HepG2 (cell line): ENCODE measurements at regions not wholly inside any gene's neighbourhood (a gene's known extent, or its start where the extent isn't known, plus 50 kb on each side); places are given as distances from the start of the nearest gene placed in this dataset.

ENCODE experiments used
- ATAC-seq: fragments of 200-7000 bp; cut with Tn5 transposase; 3 replicates; pipeline ENCODE4 v1.9.1; 2020; ENCODE audit warnings: mild to moderate bottlenecking, moderate library complexity
- BruUV-seq: library from RNA; stranded (reverse); fragments of 400-500 nt; replicated peaks from 2 replicates; lab custom pipeline; 2021; lab: Mats Ljungman, UMichigan
- CTCF ChIA-PET: fragments of 300-600 bp; formaldehyde crosslinking; extraction: SDS; loops from one replicate; lab custom pipeline; 2021; ENCODE audit warnings: low total read pairs, inconsistent platforms, low intra/inter-chr PET ratio; lab: Yijun Ruan, JAX
- POLR2A ChIA-PET: fragments of 350-600 bp; sonication (Branson Sonifier 250); formaldehyde crosslinking; loops from one replicate; lab custom pipeline; 2020; ENCODE audit warnings: antibody characterized with exemption, inconsistent platforms; lab: Yijun Ruan, JAX
- DNase-seq: peaks from one replicate; pipeline ENCODE4 v3.0.0-alpha.2; 2015; ENCODE audit warnings: low spot score
- FAIRE-seq: peaks from 3 replicates; lab custom pipeline; 2011; peaks lifted over from hg19 to GRCh38; lab: Jason Lieb, UNC
- H2AFZ ChIP-seq: one replicate; pipeline ENCODE4 v1.6.1; 2011; ENCODE audit warnings: low read length, inconsistent platforms
- H3K27ac ChIP-seq: fragments of 300-600 bp; 3 replicates; pipeline ENCODE4 v1.8.0; 2011; ENCODE audit warnings: mixed run types, mild to moderate bottlenecking, mixed read lengths, low read length, inconsistent platforms; ENCODE audit not compliant: insufficient read depth; ENCODE audit errors: extremely low read length
- H3K27me3 ChIP-seq, 2 experiments: fragments of 200-600 bp in 1 of 2; 2 replicates in 1 of 2; 3 replicates in 1 of 2; pipeline versions ENCODE4 v1.6.0 to v1.8.0; 2011; ENCODE audit warnings: low read length in 2 of 2, mild to moderate bottlenecking in 2 of 2, moderate library complexity in 2 of 2, inconsistent platforms in 1 of 2; ENCODE audit not compliant: insufficient read depth in 2 of 2, control insufficient read depth in 1 of 2
- H3K36me3 ChIP-seq, 2 experiments: fragments of 200-600 bp in 1 of 2; replicated peaks in 1 of 2; 2 replicates in 1 of 2; 3 replicates in 1 of 2; pipeline versions ENCODE4 v1.5.1 to v1.8.0; 2011; ENCODE audit warnings: low read length in 2 of 2, inconsistent platforms in 1 of 2; ENCODE audit not compliant: insufficient read depth in 2 of 2, control insufficient read depth in 1 of 2
- H3K4me1 ChIP-seq: 2 replicates; pipeline ENCODE4 v1.5.1; 2012; ENCODE audit warnings: low read length, inconsistent platforms; ENCODE audit not compliant: insufficient read depth
- H3K4me2 ChIP-seq: 2 replicates; pipeline ENCODE4 v1.6.0; 2011; ENCODE audit warnings: low read depth, low read length, inconsistent platforms
- H3K4me3 ChIP-seq, 3 experiments: fragments of 200-600 bp in 1 of 3; sonication (generic), shearing (Covaris generic) in 1 of 3; replicated peaks in 1 of 3; 2 replicates each; pipeline ENCODE4 v1.5.1; 2011 to 2016; ENCODE audit warnings: low read length in 3 of 3, inconsistent platforms in 2 of 3, low read depth in 2 of 3, mild to moderate bottlenecking in 2 of 3, control low read depth in 1 of 3, mixed read lengths in 1 of 3; ENCODE audit not compliant: insufficient read depth in 1 of 3
- H3K79me2 ChIP-seq: one replicate; pipeline ENCODE4 v1.6.1; 2011; ENCODE audit warnings: low read length, inconsistent platforms; ENCODE audit not compliant: insufficient read depth
- H3K9ac ChIP-seq: 2 replicates; pipeline ENCODE4 v1.6.0; 2011; ENCODE audit warnings: mild to moderate bottlenecking, low read depth, low read length, inconsistent platforms; ENCODE audit not compliant: insufficient read depth
- H3K9me3 ChIP-seq: 2 replicates; pipeline ENCODE4 v1.5.1; 2012; ENCODE audit warnings: mild to moderate bottlenecking, low read length
- H4K20me1 ChIP-seq: 2 replicates; pipeline ENCODE4 v1.6.0; 2011; ENCODE audit warnings: inconsistent platforms, mild to moderate bottlenecking, low read length, moderate library complexity; ENCODE audit not compliant: insufficient read depth
- HMGA1 ChIP-seq: sonication (generic); formaldehyde crosslinking; conservative IDR thresholded peaks from 2 replicates; pipeline ENCODE4 v1.4.0; 2020; ENCODE audit warnings: missing genetic modification reagents
- HNRNPUL1 ChIP-seq: fragments of 200-400 bp; formaldehyde crosslinking; IDR thresholded peaks from 2 replicates; pipeline ENCODE4 v1.6.1; 2017; ENCODE audit warnings: low read depth, mild to moderate bottlenecking, low read length, moderate library complexity
- NRL ChIP-seq: sonication (generic); formaldehyde crosslinking; IDR thresholded peaks from 2 replicates; pipeline ENCODE4 v1.5.0; 2020; ENCODE audit warnings: missing genetic modification reagents, mild to moderate bottlenecking, moderate library complexity, borderline replicate concordance
- PRPF4 ChIP-seq: fragments of 200-400 bp; formaldehyde crosslinking; IDR thresholded peaks from 2 replicates; pipeline ENCODE4 v1.6.1; 2016; ENCODE audit warnings: low read length, low read depth; ENCODE audit not compliant: poor library complexity, severe bottlenecking
- RAD21 ChIP-seq: fragments of 450-650 bp; formaldehyde crosslinking; IDR thresholded peaks from 2 replicates; pipeline ENCODE4 v1.5.0; 2020; ENCODE audit warnings: mild to moderate bottlenecking
- RXRB ChIP-seq: IDR thresholded peaks from 2 replicates; pipeline ENCODE4 v1.6.1; 2016; ENCODE audit warnings: borderline replicate concordance, missing genetic modification reagents, missing compliant biosample characterization
- SNRNP70 ChIP-seq: fragments of 200-400 bp; formaldehyde crosslinking; IDR thresholded peaks from 2 replicates; pipeline ENCODE4 v1.6.1; 2017; ENCODE audit warnings: mild to moderate bottlenecking, low read depth, low read length, moderate library complexity
- ZNF607 ChIP-seq: sonication (generic); formaldehyde crosslinking; IDR thresholded peaks from 2 replicates; pipeline ENCODE4 v1.5.1; 2020; ENCODE audit warnings: missing genetic modification reagents, mild to moderate bottlenecking, borderline replicate concordance
- ZNF614 ChIP-seq: IDR thresholded peaks from 2 replicates; pipeline ENCODE4 v1.6.1; 2018; ENCODE audit warnings: missing biosample characterization, missing genetic modification reagents, inconsistent platforms, borderline replicate concordance
- ZNF720 ChIP-seq: sonication (generic); formaldehyde crosslinking; IDR thresholded peaks from 2 replicates; pipeline ENCODE4 v1.4.0; 2020; ENCODE audit warnings: missing genetic modification reagents
- WGBS: methylation state at CpG from one replicate; pipeline ENCODE4 v1.1.6; 2017; ENCODE audit warnings: low lambda C conversion rate; 5-methylcytosine and 5-hydroxymethylcytosine counted together
- in situ Hi-C: cut with HindIII; loops from 2 replicates; pipeline ENCODE4 v1.10.0; 2017; ENCODE audit warnings: low pct_unique_long_range_greater_than_20kb; ENCODE audit not compliant: extremely low pct_ligation_motif_present
- intact Hi-C: fragments of 100-400 bp; cut with micrococcal nuclease; formaldehyde crosslinking; loops from one replicate; pipeline ENCODE4 v1.10.0; 2022; ENCODE audit not compliant: unreplicated experiment
- TF ChIP-seq, protein P1 (sequence below): sonication (generic); formaldehyde crosslinking; IDR thresholded peaks from 2 replicates; pipeline ENCODE4 v1.5.1; 2020; ENCODE audit warnings: missing genetic modification reagents, mild to moderate bottlenecking, borderline replicate concordance
- TF ChIP-seq, protein P2 (sequence below): sonication (generic); formaldehyde crosslinking; IDR thresholded peaks from 2 replicates; pipeline ENCODE4 v1.5.0; 2020; ENCODE audit warnings: missing genetic modification reagents
- TF ChIP-seq, protein P3 (sequence below): sonication (generic); formaldehyde crosslinking; conservative IDR thresholded peaks from 2 replicates; pipeline ENCODE4 v1.8.0; 2022; ENCODE audit warnings: mild to moderate bottlenecking, moderate library complexity, missing genetic modification reagents
- TF ChIP-seq, protein P4 (sequence below): sonication (generic); formaldehyde crosslinking; IDR thresholded peaks from 2 replicates; pipeline ENCODE4 v1.4.0; 2020; ENCODE audit warnings: mild to moderate bottlenecking, missing genetic modification reagents

DNA sequence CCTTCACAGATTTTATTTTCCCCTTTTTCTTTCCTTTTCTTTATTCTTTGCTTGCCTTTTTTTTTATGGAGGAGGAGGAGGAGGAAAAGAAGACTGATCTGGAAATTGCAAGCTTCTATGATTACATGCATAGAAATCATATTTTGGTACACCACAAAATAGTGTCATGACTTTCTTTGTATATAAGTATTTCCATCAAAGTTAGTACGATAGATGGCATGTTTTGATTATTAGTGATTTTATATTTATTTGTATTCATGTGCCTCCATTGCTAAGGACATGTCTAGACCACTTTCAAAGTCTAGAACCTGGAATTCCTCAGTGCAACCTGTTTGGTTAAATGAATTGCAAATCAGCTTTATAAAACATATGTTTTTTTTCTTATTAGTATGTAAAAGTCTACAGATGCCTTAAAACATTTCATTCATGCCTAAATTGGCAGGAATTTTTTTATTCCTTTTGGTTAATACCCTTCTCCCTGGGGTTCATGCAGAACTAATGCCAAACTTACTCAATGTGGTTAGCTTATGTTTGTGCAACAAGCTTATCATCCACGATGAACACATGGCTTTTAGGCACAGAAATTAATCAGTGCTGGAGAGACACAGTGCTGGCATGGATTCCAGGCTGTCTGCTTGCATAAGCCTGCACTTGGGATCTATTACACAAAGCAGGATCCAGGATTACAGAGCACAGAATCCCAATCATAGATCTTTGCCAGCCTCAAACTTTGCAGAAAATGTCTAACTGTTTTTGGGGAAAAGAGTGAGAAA is 213.1 kb downstream of the CHRM2 start (continued):
- no peak for TF ChIP-seq HNRNPUL1
- no peak for TF ChIP-seq PRPF4

DNA sequence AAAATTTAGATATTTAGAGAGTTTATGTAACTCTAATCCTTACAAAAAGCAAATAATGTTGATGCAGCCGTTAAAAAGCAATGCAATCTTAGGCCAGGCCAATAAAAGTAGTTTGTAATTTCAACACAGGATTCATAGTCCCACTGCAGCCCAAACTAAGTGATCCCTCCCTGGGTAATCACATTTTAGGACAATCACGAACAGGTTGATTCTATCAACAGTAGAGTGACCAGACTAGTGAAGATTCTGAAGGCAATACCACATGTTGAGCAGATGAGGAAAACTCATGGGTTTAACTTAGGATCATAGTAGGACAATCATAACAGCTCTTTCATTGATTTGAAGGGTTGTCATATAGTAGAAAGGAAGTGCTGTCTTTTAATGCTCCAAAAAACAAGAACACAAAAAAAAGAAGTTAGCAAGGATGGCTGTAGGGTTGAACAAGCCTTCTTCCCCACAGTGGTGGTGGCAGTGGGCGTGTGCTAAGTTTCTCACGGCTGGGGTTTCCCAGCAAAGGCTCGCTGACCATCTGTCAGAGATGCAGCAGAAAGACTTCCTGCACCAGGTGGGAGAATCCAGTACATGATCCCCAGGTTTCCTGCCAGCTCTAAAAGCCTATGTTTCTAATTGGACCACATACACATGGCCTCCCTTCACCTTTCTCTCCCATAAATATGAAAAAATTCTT is 212.2 kb downstream of the CHRM2 start:
- no peak for DNase-seq
- CTCF ChIA-PET = no interaction called here
- intact Hi-C loops = no loop called here

More for the DNA sequence above, 212.2 kb downstream of the CHRM2 start:
- TF ChIP-seq, protein P1, sequence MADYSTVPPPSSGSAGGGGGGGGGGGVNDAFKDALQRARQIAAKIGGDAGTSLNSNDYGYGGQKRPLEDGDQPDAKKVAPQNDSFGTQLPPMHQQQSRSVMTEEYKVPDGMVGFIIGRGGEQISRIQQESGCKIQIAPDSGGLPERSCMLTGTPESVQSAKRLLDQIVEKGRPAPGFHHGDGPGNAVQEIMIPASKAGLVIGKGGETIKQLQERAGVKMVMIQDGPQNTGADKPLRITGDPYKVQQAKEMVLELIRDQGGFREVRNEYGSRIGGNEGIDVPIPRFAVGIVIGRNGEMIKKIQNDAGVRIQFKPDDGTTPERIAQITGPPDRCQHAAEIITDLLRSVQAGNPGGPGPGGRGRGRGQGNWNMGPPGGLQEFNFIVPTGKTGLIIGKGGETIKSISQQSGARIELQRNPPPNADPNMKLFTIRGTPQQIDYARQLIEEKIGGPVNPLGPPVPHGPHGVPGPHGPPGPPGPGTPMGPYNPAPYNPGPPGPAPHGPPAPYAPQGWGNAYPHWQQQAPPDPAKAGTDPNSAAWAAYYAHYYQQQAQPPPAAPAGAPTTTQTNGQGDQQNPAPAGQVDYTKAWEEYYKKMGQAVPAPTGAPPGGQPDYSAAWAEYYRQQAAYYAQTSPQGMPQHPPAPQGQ (CRISPR knock-in tag) = no peak
- no peak for TF ChIP-seq HMGA1
- TF ChIP-seq, protein P2, sequence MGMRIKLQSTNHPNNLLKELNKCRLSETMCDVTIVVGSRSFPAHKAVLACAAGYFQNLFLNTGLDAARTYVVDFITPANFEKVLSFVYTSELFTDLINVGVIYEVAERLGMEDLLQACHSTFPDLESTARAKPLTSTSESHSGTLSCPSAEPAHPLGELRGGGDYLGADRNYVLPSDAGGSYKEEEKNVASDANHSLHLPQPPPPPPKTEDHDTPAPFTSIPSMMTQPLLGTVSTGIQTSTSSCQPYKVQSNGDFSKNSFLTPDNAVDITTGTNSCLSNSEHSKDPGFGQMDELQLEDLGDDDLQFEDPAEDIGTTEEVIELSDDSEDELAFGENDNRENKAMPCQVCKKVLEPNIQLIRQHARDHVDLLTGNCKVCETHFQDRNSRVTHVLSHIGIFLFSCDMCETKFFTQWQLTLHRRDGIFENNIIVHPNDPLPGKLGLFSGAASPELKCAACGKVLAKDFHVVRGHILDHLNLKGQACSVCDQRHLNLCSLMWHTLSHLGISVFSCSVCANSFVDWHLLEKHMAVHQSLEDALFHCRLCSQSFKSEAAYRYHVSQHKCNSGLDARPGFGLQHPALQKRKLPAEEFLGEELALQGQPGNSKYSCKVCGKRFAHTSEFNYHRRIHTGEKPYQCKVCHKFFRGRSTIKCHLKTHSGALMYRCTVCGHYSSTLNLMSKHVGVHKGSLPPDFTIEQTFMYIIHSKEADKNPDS (CRISPR knock-in tag) = no peak
- TF ChIP-seq ZNF720 (CRISPR knock-in tag) = no peak
- TF ChIP-seq, protein P3, sequence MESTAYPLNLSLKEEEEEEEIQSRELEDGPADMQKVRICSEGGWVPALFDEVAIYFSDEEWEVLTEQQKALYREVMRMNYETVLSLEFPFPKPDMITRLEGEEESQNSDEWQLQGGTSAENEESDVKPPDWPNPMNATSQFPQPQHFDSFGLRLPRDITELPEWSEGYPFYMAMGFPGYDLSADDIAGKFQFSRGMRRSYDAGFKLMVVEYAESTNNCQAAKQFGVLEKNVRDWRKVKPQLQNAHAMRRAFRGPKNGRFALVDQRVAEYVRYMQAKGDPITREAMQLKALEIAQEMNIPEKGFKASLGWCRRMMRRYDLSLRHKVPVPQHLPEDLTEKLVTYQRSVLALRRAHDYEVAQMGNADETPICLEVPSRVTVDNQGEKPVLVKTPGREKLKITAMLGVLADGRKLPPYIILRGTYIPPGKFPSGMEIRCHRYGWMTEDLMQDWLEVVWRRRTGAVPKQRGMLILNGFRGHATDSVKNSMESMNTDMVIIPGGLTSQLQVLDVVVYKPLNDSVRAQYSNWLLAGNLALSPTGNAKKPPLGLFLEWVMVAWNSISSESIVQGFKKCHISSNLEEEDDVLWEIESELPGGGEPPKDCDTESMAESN = no peak
- no peak for TF ChIP-seq ZNF614 (CRISPR knock-in tag)
- TF ChIP-seq SNRNP70 = no peak
- TF ChIP-seq NRL (CRISPR knock-in tag) = no peak
- TF ChIP-seq RAD21 (CRISPR knock-in tag) = no peak
- no peak for TF ChIP-seq ZNF607 (CRISPR knock-in tag)
- TF ChIP-seq RXRB (CRISPR knock-in tag) = no peak
- TF ChIP-seq HNRNPUL1 = no peak
- TF ChIP-seq, protein P4, sequence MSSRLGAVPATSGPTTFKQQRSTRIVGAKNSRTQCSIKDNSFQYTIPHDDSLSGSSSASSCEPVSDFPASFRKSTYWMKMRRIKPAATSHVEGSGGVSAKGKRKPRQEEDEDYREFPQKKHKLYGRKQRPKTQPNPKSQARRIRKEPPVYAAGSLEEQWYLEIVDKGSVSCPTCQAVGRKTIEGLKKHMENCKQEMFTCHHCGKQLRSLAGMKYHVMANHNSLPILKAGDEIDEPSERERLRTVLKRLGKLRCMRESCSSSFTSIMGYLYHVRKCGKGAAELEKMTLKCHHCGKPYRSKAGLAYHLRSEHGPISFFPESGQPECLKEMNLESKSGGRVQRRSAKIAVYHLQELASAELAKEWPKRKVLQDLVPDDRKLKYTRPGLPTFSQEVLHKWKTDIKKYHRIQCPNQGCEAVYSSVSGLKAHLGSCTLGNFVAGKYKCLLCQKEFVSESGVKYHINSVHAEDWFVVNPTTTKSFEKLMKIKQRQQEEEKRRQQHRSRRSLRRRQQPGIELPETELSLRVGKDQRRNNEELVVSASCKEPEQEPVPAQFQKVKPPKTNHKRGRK = no peak
- TF ChIP-seq, all 625 proteins: peak for 0
- 4% methylated on average over 5 of the region's 5 CpGs for WGBS
- H3K9ac ChIP-seq = no peak overlapping the region
- H3K4me2 ChIP-seq = no peak overlapping the region
- no peaks in the 10 kb centered on the region for H3K27me3 ChIP-seq
- H3K79me2 ChIP-seq = no peaks in the 10 kb centered on the region
- no TSS peak for BruUV-seq
- no peak overlapping the region for H3K27ac ChIP-seq
- ATAC-seq (no peak), FAIRE-seq (no peak)
- POLR2A ChIA-PET = no interaction called here
- no peaks in the 10 kb centered on the region for H3K36me3 ChIP-seq
- in situ Hi-C loops = no loop called here
- H3K4me1 ChIP-seq = no peaks in the 10 kb centered on the region
- H3K9me3 ChIP-seq = no peaks in the 10 kb centered on the region
- no peak overlapping the region for H2AFZ ChIP-seq
- no peaks in the 10 kb centered on the region for H4K20me1 ChIP-seq
- H3K4me3 ChIP-seq = no peak overlapping the region
